PC-9 (cell line): ENCODE measurements at regions not wholly inside any gene's neighbourhood (a gene's known extent, or its start where the extent isn't known, plus 50 kb on each side); places are given as distances from the start of the nearest gene placed in this dataset.

ENCODE experiments used
- EZH2 ChIP-seq: fragments of 200-600 bp; sonication (generic); IDR thresholded peaks from 2 replicates; pipeline ENCODE4 v1.8.0; 2017; ENCODE audit warnings: antibody characterized with exemption, low read depth
- TF ChIP-seq, protein P1 (sequence below): fragments of 200-600 bp; sonication (generic); conservative IDR thresholded peaks from 2 replicates; pipeline ENCODE4 v1.6.1; 2017; ENCODE audit warnings: mixed run types, antibody characterized with exemption, mild to moderate bottlenecking, moderate library complexity

DNA sequence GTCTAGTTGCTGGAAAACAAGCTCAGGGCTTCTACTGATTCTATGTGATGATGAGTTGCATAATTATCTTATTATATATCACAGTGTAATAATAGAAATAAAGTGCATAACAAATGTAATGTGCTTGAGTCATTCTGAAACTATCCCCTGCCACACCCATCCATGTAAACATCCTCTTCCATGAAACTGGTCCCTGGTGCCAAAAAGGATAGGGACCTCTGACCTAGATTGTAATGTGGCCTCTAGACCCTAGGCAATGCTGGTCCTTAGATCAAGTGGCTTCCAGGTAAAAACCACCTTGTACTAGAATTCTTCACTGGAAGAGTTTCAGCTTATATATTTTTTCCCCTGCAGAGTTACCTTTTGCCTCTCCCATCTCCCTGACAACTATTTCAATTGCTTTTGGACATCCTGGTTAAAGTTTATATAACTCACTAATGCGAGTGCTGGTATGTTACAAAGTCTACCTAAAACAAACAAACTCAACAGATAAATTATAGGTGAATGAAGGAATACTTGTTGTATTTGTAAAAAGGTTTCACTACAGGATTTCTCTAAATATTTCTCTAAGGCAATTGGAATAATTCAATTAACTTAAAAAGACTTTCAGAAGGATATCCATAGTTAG is 462.5 kb downstream of the NAV3 start:
- TF ChIP-seq, protein P1, sequence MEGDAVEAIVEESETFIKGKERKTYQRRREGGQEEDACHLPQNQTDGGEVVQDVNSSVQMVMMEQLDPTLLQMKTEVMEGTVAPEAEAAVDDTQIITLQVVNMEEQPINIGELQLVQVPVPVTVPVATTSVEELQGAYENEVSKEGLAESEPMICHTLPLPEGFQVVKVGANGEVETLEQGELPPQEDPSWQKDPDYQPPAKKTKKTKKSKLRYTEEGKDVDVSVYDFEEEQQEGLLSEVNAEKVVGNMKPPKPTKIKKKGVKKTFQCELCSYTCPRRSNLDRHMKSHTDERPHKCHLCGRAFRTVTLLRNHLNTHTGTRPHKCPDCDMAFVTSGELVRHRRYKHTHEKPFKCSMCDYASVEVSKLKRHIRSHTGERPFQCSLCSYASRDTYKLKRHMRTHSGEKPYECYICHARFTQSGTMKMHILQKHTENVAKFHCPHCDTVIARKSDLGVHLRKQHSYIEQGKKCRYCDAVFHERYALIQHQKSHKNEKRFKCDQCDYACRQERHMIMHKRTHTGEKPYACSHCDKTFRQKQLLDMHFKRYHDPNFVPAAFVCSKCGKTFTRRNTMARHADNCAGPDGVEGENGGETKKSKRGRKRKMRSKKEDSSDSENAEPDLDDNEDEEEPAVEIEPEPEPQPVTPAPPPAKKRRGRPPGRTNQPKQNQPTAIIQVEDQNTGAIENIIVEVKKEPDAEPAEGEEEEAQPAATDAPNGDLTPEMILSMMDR = no peak
- no peak for TF ChIP-seq EZH2
